ENCODE measurements at regions not wholly inside any gene's neighbourhood (a gene's known extent, or its start where the extent isn't known, plus 50 kb on each side); places are given as distances from the start of the nearest gene placed in this dataset.

GRCh38 chr1:175822580-175822979, 79.2 kb upstream of the TNR start:
- H3K4me1 ChIP-seq (ENCODE audit: insufficient read depth, low read length, poor library complexity, severe bottlenecking) = no peaks in the 10 kb centered on the region
- H3K27ac ChIP-seq (ENCODE audit: low read depth, low read length, poor library complexity, severe bottlenecking) = no peak overlapping the region
- TF ChIP-seq EZH2 (IDR thresholded peaks at IDR 0.05; ENCODE audit: borderline replicate concordance, low read depth, low read length, poor library complexity, severe bottlenecking) = no peak
- no peak for TF ChIP-seq CTCF (conservative IDR thresholded peaks at IDR 0.05; ENCODE audit: low read depth, low read length)
- H3K4me3 ChIP-seq (ENCODE audit: low read depth, low read length, poor library complexity, severe bottlenecking) = no peak overlapping the region
- no peaks in the 10 kb centered on the region for H3K36me3 ChIP-seq (ENCODE audit: insufficient read depth, low read length, poor library complexity, severe bottlenecking)
- intact Hi-C loops (cut with micrococcal nuclease; ENCODE audit: unreplicated experiment) = no loop called here
- CTCF ChIA-PET = no interaction called here
- H3K9me3 ChIP-seq (ENCODE audit: low read depth, low read length, poor library complexity, severe bottlenecking) = no peaks in the 10 kb centered on the region
- no TSS peak for BruUV-seq (replicated peaks)
- H3K27me3 ChIP-seq (replicated peaks; ENCODE audit: insufficient read depth, low read depth, low read length, poor library complexity) = peaks cover 3% of the 10 kb centered on the region
- DNase-seq (ENCODE audit: low spot score) = no peak
- POLR2A ChIA-PET (ENCODE audit: low non-redundant PET) = no interaction called here

GRCh38 chr1:175820456-175821025, 77.1 kb upstream of the TNR start:
- H3K36me3 ChIP-seq (ENCODE audit: insufficient read depth, low read length, poor library complexity, severe bottlenecking) = no peaks in the 10 kb centered on the region
- BruUV-seq (replicated peaks) = no TSS peak
- TF ChIP-seq CTCF (conservative IDR thresholded peaks at IDR 0.05; ENCODE audit: low read depth, low read length) (no peak), EZH2 (IDR thresholded peaks at IDR 0.05; ENCODE audit: borderline replicate concordance, low read depth, low read length, poor library complexity, severe bottlenecking) (no peak)
- intact Hi-C loops (cut with micrococcal nuclease; ENCODE audit: unreplicated experiment) = no loop called here
- H3K9me3 ChIP-seq (ENCODE audit: low read depth, low read length, poor library complexity, severe bottlenecking) = no peaks in the 10 kb centered on the region
- peaks cover 13% of the 10 kb centered on the region for H3K27me3 ChIP-seq (replicated peaks; ENCODE audit: insufficient read depth, low read depth, low read length, poor library complexity)
- no peak for DNase-seq (ENCODE audit: low spot score)
- H3K27ac ChIP-seq (ENCODE audit: low read depth, low read length, poor library complexity, severe bottlenecking) = no peak overlapping the region
- POLR2A ChIA-PET (ENCODE audit: low non-redundant PET) = no interaction called here
- CTCF ChIA-PET = no interaction called here
- H3K4me3 ChIP-seq (ENCODE audit: low read depth, low read length, poor library complexity, severe bottlenecking) = no peak overlapping the region
- no peaks in the 10 kb centered on the region for H3K4me1 ChIP-seq (ENCODE audit: insufficient read depth, low read length, poor library complexity, severe bottlenecking)

- no peak overlapping the region for H3K4me3 ChIP-seq (ENCODE audit: low read depth, low read length, poor library complexity, severe bottlenecking)
- TF ChIP-seq EZH2 (IDR thresholded peaks at IDR 0.05; ENCODE audit: borderline replicate concordance, low read depth, low read length, poor library complexity, severe bottlenecking) = no peak
- TF ChIP-seq CTCF (conservative IDR thresholded peaks at IDR 0.05; ENCODE audit: low read depth, low read length) = no peak
- H3K27ac ChIP-seq (ENCODE audit: low read depth, low read length, poor library complexity, severe bottlenecking) = no peak overlapping the region
- no peaks in the 10 kb centered on the region for H3K4me1 ChIP-seq (ENCODE audit: insufficient read depth, low read length, poor library complexity, severe bottlenecking)
- CTCF ChIA-PET = no interaction called here
- peaks cover 13% of the 10 kb centered on the region for H3K27me3 ChIP-seq (replicated peaks; ENCODE audit: insufficient read depth, low read depth, low read length, poor library complexity)
- no TSS peak for BruUV-seq (replicated peaks)
- intact Hi-C loops (cut with micrococcal nuclease; ENCODE audit: unreplicated experiment) = no loop called here
- no peaks in the 10 kb centered on the region for H3K36me3 ChIP-seq (ENCODE audit: insufficient read depth, low read length, poor library complexity, severe bottlenecking)
- no peaks in the 10 kb centered on the region for H3K9me3 ChIP-seq (ENCODE audit: low read depth, low read length, poor library complexity, severe bottlenecking)
- POLR2A ChIA-PET (ENCODE audit: low non-redundant PET) = no interaction called here
- no peak for DNase-seq (ENCODE audit: low spot score)
Observed at GRCh38 chr1:175818929-175819328, 75.5 kb upstream of the TNR start.

All from A673 (cell line).